GM12874 (cell line): ENCODE measurements at regions not wholly inside any gene's neighbourhood (a gene's known extent, or its start where the extent isn't known, plus 50 kb on each side); places are given as distances from the start of the nearest gene placed in this dataset.

Source experiments
- TF ChIP-seq, protein P1 (sequence below): IDR thresholded peaks from 2 replicates; pipeline ENCODE4 v1.5.1; 2011; ENCODE audit warnings: low read depth, mild to moderate bottlenecking, control low read depth, low read length, moderate library complexity; ENCODE audit not compliant: insufficient read depth

GRCh38 chr3:126270145-126270811 lies 86.9 kb downstream of the KLF15 start:
- TF ChIP-seq, protein P1, sequence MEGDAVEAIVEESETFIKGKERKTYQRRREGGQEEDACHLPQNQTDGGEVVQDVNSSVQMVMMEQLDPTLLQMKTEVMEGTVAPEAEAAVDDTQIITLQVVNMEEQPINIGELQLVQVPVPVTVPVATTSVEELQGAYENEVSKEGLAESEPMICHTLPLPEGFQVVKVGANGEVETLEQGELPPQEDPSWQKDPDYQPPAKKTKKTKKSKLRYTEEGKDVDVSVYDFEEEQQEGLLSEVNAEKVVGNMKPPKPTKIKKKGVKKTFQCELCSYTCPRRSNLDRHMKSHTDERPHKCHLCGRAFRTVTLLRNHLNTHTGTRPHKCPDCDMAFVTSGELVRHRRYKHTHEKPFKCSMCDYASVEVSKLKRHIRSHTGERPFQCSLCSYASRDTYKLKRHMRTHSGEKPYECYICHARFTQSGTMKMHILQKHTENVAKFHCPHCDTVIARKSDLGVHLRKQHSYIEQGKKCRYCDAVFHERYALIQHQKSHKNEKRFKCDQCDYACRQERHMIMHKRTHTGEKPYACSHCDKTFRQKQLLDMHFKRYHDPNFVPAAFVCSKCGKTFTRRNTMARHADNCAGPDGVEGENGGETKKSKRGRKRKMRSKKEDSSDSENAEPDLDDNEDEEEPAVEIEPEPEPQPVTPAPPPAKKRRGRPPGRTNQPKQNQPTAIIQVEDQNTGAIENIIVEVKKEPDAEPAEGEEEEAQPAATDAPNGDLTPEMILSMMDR: no peak

DNA sequence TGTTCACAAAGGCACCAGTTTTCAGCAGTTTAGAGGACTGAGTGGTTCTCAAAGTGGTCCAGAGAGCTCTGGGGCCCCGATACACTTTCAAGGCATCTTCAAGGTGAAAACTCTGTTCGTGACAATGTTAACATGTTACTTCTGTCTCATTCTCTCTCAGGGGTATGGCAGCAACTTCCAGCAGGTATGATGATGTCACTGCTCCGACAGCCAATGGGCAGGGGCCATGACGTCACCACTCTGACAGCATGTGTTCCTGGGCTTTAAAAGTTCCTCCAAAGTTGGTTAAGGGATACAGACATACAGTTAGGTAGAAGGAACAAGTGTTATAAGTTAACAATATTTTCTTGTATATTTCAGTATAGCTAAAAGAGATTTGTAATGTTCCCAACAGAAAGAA lies 87.9 kb downstream of the KLF15 start:
- TF ChIP-seq, protein P1: no peak

DNA sequence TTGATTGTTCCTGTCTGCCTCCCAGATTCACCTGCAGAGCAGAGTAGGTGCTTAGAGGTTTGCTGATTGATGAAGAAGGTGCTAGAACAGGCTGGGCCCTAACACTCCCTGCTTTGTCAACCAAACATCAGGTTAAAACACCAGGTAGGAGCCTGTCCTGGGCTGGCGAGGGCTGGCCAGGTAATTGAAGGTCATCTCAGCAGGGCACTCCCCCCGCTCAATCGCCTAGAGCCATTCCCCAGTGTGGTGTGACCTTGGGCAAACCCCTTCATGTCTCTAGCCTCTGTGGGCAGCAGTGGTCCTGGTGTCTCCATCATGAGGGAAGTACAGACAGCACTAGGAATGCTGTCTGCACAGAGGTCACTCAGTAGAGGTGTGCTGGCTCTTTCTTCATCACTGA lies 88.3 kb downstream of the KLF15 start:
- TF ChIP-seq, protein P1: no peak

- TF ChIP-seq, protein P1: no peak
Measured at GRCh38 chr3:126267976-126268615, 87.7 kb upstream of the ALDH1L1 start.

DNA sequence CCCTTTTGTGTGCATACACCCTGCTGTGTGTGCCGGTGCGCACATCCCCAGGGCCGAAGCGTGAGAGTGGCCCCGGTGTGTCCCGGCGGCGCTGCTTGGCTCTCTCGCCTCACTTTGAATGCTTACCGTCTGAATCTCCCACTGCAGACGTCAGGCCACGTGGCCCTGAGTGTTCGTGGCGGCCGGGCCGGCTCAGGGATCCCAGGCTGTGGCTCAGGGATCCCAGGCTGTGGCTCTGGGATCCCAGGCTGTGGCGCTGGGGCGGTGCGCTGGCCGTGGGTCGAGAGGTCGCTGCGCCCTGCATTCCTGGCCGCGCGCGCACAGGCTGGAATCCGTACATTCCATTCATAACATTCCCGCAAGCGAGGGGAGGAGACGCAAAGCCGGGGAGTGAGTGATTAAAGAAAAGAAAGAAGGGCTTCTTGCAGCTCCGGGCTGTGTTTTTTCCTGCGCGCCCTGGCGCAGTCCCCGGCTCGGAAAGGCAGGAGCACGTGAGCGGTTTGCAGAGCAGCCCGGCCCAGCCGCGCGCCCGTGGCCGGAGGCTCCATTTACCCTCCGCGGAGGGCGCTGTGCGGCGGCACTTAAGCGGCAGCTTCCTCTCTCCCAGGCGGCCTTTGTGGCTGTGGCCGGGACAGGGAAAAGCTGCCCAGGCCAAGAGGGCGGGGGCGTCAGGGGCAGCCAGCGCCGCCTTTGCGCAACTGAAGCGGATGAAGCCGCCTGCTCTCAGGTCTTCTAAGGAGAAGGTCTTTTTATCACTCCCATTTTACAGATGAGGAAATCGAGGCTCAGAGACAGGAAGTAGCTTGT lies 87.0 kb upstream of the ALDH1L1 start:
- TF ChIP-seq, protein P1: no peak

GRCh38 chr3:126266850-126267168 lies 86.4 kb upstream of the ALDH1L1 start:
- TF ChIP-seq, protein P1: no peak

DNA sequence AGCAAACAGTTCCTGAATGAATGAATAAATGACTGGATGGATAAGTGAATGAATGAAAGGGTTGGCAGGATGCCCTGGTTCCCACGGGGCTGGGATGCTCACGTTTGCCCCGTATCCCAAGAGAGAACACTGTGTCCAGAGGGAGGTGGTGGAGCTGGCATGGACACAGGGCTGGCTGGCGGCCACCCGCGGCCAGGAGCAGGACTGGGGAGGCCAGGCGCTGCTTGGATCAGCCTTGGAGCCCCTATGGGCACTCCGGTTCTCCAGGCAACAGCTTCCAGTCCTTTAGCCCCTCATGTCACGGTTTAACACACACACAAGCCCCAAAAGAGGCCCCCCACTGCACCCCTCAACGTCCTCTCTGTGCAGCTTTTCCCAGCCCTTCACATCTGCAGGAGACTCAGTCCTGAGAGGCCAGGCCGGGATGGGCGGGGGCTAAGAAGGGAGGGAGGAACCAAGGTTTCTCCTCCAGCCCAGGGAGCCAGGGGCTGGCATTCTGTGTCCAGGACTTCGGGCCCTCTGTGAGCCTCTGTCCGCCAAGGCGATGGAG lies 86.0 kb upstream of the ALDH1L1 start:
- TF ChIP-seq, protein P1: no peak
